Fibroblast of mammary gland (primary cell): ENCODE measurements at regions not wholly inside any gene's neighbourhood (a gene's known extent, or its start where the extent isn't known, plus 50 kb on each side); places are given as distances from the start of the nearest gene placed in this dataset.
A peak's percentile ranks its signal among the peaks of the same experiment; 100 is the strongest.

Source experiments
- DNase-seq: peaks from one replicate; pipeline ENCODE4 v3.0.0-alpha.2; 2010; ENCODE audit warnings: low read depth
- H3K4me3 ChIP-seq: 2 replicates; pipeline ENCODE4 v1.5.1; 2011; ENCODE audit warnings: low read depth, mild to moderate bottlenecking, low read length, moderate library complexity; ENCODE audit not compliant: control insufficient read depth
- CTCF ChIP-seq: conservative IDR thresholded peaks from 2 replicates; pipeline ENCODE4 v1.5.1; 2011; ENCODE audit warnings: low read depth, low read length, inconsistent platforms; ENCODE audit not compliant: control insufficient read depth, insufficient read depth

GRCh38 chr21:25500598-25500997, 106.7 kb downstream of the MRPL39 start:
- no peak for TF ChIP-seq CTCF
- H3K4me3 ChIP-seq, result no peak overlapping the region
- DNase-seq, result no peak

- peak; percentile 89 for DNase-seq
- no peak for TF ChIP-seq CTCF
- no peak overlapping the region for H3K4me3 ChIP-seq
These were observed 110.3 kb downstream of the MRPL39 start for GRCh38 chr21:25496825-25497482.

- H3K4me3 ChIP-seq, result no peak overlapping the region
- DNase-seq, result no peak
- TF ChIP-seq CTCF, result no peak
These were observed 112.5 kb downstream of the MRPL39 start for GRCh38 chr21:25494804-25495203.

DNA sequence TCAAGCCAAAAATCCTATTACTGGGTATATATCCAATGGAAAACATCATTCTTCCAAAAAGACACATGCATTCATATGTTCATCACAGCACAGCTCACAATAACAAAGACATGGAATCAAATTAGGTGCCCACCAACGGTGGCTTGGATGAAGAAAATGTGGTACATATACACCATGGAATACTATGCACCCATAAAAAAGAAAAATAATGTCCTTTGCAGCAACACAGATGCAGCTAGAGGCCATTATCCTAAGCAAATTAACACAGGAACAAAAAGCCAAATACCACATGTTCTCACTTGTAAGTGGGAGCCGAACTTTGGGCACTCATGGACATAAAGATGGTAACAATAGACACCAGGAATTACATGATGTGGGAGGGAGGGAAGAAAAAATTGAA, 113.6 kb downstream of the MRPL39 start:
- no peak for DNase-seq
- TF ChIP-seq CTCF, result no peak
- H3K4me3 ChIP-seq, result no peak overlapping the region

DNA sequence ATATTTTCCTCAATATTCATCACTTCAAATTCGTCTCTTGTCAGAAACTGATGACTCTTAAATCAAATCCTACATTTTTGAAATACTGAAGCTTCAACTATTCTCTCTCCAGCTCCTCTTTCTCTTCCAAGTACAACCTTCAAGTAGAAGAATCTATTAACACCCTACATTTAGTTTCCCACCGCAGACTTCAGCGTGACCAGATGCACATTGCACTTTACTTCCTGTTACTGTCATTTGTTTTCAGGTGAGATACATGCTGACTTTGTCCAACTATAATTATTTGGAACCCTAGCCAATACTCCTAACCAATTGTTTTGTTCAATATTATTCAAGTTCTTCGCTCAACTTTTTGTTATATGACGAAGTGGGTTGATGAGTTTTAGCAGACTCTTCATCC, 116.0 kb downstream of the MRPL39 start:
- H3K4me3 ChIP-seq, result no peak overlapping the region
- no peak for TF ChIP-seq CTCF
- no peak for DNase-seq

- TF ChIP-seq CTCF, result no peak
- DNase-seq, result peak; percentile 36
- no peak overlapping the region for H3K4me3 ChIP-seq
These were observed 116.5 kb downstream of the MRPL39 start for GRCh38 chr21:25490742-25491141.

- TF ChIP-seq CTCF, result no peak
- no peak overlapping the region for H3K4me3 ChIP-seq
- DNase-seq, result no peak
These were observed 117.6 kb downstream of the MRPL39 start for GRCh38 chr21:25489673-25490072.
